ENCODE measurements at regions not wholly inside any gene's neighbourhood (a gene's known extent, or its start where the extent isn't known, plus 50 kb on each side); places are given as distances from the start of the nearest gene placed in this dataset.

- Histone ChIP-seq H3K27ac (ENCODE audit: low read depth, low read length) (no peak overlapping the region), H3K36me3 (ENCODE audit: low read length) (no peaks in the 10 kb centered on the region), H4K20me1 (ENCODE audit: low read depth, low read length) (no peaks in the 10 kb centered on the region), H3K27me3 (ENCODE audit: low read length) (no peaks in the 10 kb centered on the region), H3K9me3 (ENCODE audit: insufficient read depth, low read length) (no peaks in the 10 kb centered on the region), H2AFZ (ENCODE audit: low read depth, low read length, severe bottlenecking) (no peak overlapping the region), H3K4me2 (ENCODE audit: low read depth, low read length, poor library complexity, severe bottlenecking) (no peak overlapping the region), H3F3A (ENCODE audit: insufficient read depth) (no peaks in the 10 kb centered on the region), H3K9me2 (replicated peaks; ENCODE audit: insufficient read depth, low read length) (no peaks in the 10 kb centered on the region), H3K9ac (ENCODE audit: low read length) (no peak overlapping the region), H3K4me3 (ENCODE audit: insufficient read depth, low read length, poor library complexity, severe bottlenecking) (no peak overlapping the region), H3K79me2 (ENCODE audit: insufficient read depth, low read length) (no peaks in the 10 kb centered on the region)
- TF ChIP-seq EZH2phosphoT487 (conservative IDR thresholded peaks at IDR 0.05; ENCODE audit: low read length): no peak
- TF ChIP-seq CTCF (IDR thresholded peaks at IDR 0.05; ENCODE audit: insufficient read depth, low read length, poor library complexity, severe bottlenecking): no peak
Measured at GRCh38 chr5:89199306-89199705, 316.3 kb upstream of the MEF2C start.

GRCh38 chr5:89191374-89191773 is 308.4 kb upstream of the MEF2C start:
- no peaks in the 10 kb centered on the region for H3K9me3 ChIP-seq (ENCODE audit: insufficient read depth, low read length)
- H3K4me3 ChIP-seq (ENCODE audit: insufficient read depth, low read length, poor library complexity, severe bottlenecking): no peak overlapping the region
- no peaks in the 10 kb centered on the region for H3K36me3 ChIP-seq (ENCODE audit: low read length)
- H2AFZ ChIP-seq (ENCODE audit: low read depth, low read length, severe bottlenecking): no peak overlapping the region
- no peak overlapping the region for H3K9ac ChIP-seq (ENCODE audit: low read length)
- H3K27me3 ChIP-seq (ENCODE audit: low read length): no peaks in the 10 kb centered on the region
- TF ChIP-seq EZH2phosphoT487 (conservative IDR thresholded peaks at IDR 0.05; ENCODE audit: low read length): no peak
- H4K20me1 ChIP-seq (ENCODE audit: low read depth, low read length): no peaks in the 10 kb centered on the region
- no peak overlapping the region for H3K27ac ChIP-seq (ENCODE audit: low read depth, low read length)
- no peaks in the 10 kb centered on the region for H3F3A ChIP-seq (ENCODE audit: insufficient read depth)
- no peaks in the 10 kb centered on the region for H3K9me2 ChIP-seq (replicated peaks; ENCODE audit: insufficient read depth, low read length)
- H3K79me2 ChIP-seq (ENCODE audit: insufficient read depth, low read length): no peaks in the 10 kb centered on the region
- no peak overlapping the region for H3K4me2 ChIP-seq (ENCODE audit: low read depth, low read length, poor library complexity, severe bottlenecking)

GRCh38 chr5:89190515-89191265 is 307.7 kb upstream of the MEF2C start:
- H3K9me3 ChIP-seq (ENCODE audit: insufficient read depth, low read length): no peaks in the 10 kb centered on the region
- no peaks in the 10 kb centered on the region for H3K27me3 ChIP-seq (ENCODE audit: low read length)
- no peak overlapping the region for H2AFZ ChIP-seq (ENCODE audit: low read depth, low read length, severe bottlenecking)
- H3K4me3 ChIP-seq (ENCODE audit: insufficient read depth, low read length, poor library complexity, severe bottlenecking): no peak overlapping the region
- H3K79me2 ChIP-seq (ENCODE audit: insufficient read depth, low read length): no peaks in the 10 kb centered on the region
- no peak for TF ChIP-seq EZH2phosphoT487 (conservative IDR thresholded peaks at IDR 0.05; ENCODE audit: low read length)
- TF ChIP-seq CTCF (IDR thresholded peaks at IDR 0.05; ENCODE audit: insufficient read depth, low read length, poor library complexity, severe bottlenecking): no peak
- H3K27ac ChIP-seq (ENCODE audit: low read depth, low read length): no peak overlapping the region
- no peak overlapping the region for H3K9ac ChIP-seq (ENCODE audit: low read length)
- H3F3A ChIP-seq (ENCODE audit: insufficient read depth): no peaks in the 10 kb centered on the region
- no peaks in the 10 kb centered on the region for H3K36me3 ChIP-seq (ENCODE audit: low read length)
- H3K9me2 ChIP-seq (replicated peaks; ENCODE audit: insufficient read depth, low read length): no peaks in the 10 kb centered on the region
- no peak overlapping the region for H3K4me2 ChIP-seq (ENCODE audit: low read depth, low read length, poor library complexity, severe bottlenecking)
- H4K20me1 ChIP-seq (ENCODE audit: low read depth, low read length): no peaks in the 10 kb centered on the region

GRCh38 chr5:89187883-89188465 is 305.0 kb upstream of the MEF2C start:
- TF ChIP-seq EZH2phosphoT487 (conservative IDR thresholded peaks at IDR 0.05; ENCODE audit: low read length) (no peak), CTCF (IDR thresholded peaks at IDR 0.05; ENCODE audit: insufficient read depth, low read length, poor library complexity, severe bottlenecking) (no peak)
- no peaks in the 10 kb centered on the region for H3K9me2 ChIP-seq (replicated peaks; ENCODE audit: insufficient read depth, low read length)
- H3K79me2 ChIP-seq (ENCODE audit: insufficient read depth, low read length): no peaks in the 10 kb centered on the region
- H3K27me3 ChIP-seq (ENCODE audit: low read length): no peaks in the 10 kb centered on the region
- H4K20me1 ChIP-seq (ENCODE audit: low read depth, low read length): no peaks in the 10 kb centered on the region
- no peak overlapping the region for H2AFZ ChIP-seq (ENCODE audit: low read depth, low read length, severe bottlenecking)
- no peak overlapping the region for H3K4me2 ChIP-seq (ENCODE audit: low read depth, low read length, poor library complexity, severe bottlenecking)
- H3K4me3 ChIP-seq (ENCODE audit: insufficient read depth, low read length, poor library complexity, severe bottlenecking): no peak overlapping the region
- no peaks in the 10 kb centered on the region for H3F3A ChIP-seq (ENCODE audit: insufficient read depth)
- H3K9ac ChIP-seq (ENCODE audit: low read length): no peak overlapping the region
- H3K9me3 ChIP-seq (ENCODE audit: insufficient read depth, low read length): no peaks in the 10 kb centered on the region
- H3K36me3 ChIP-seq (ENCODE audit: low read length): no peaks in the 10 kb centered on the region
- H3K27ac ChIP-seq (ENCODE audit: low read depth, low read length): no peak overlapping the region

Measured in SU-DHL-6 (cell line).